ENCODE measurements at regions not wholly inside any gene's neighbourhood (a gene's known extent, or its start where the extent isn't known, plus 50 kb on each side); places are given as distances from the start of the nearest gene placed in this dataset.

- TF ChIP-seq POLR2A (IDR thresholded peaks at IDR 0.05) (no peak), CTCF (IDR thresholded peaks at IDR 0.05) (no peak)
Observed at GRCh38 chr12:92349635-92350034, 204.0 kb upstream of the BTG1 start.
